ENCODE measurements at regions not wholly inside any gene's neighbourhood (a gene's known extent, or its start where the extent isn't known, plus 50 kb on each side); places are given as distances from the start of the nearest gene placed in this dataset.

- DNase-seq (no peak), ATAC-seq (ENCODE audit: insufficient read depth, low read depth) (no peak)
- H3K27me3 ChIP-seq (ENCODE audit: insufficient read depth, low read length, poor library complexity): no peaks in the 10 kb centered on the region
- no peak overlapping the region for H3K9ac ChIP-seq (ENCODE audit: low read depth, low read length)
- no peaks in the 10 kb centered on the region for H4K20me1 ChIP-seq (ENCODE audit: insufficient read depth, low read length)
- no peaks in the 10 kb centered on the region for H3K9me3 ChIP-seq (ENCODE audit: insufficient read depth, low read length, severe bottlenecking)
- no peak overlapping the region for H2AFZ ChIP-seq (ENCODE audit: low read depth, low read length)
- H3K4me2 ChIP-seq (ENCODE audit: insufficient read depth, low read length): no peak overlapping the region
- no peaks in the 10 kb centered on the region for H3K4me1 ChIP-seq (ENCODE audit: insufficient read depth, low read length)
- no peak overlapping the region for H3K4me3 ChIP-seq (ENCODE audit: low read depth in 1 of 2, low read length in 2 of 2)
- TF ChIP-seq EZH2 (IDR thresholded peaks at IDR 0.05; ENCODE audit: borderline replicate concordance, low read depth, low read length, severe bottlenecking) (no peak), CTCF (IDR thresholded peaks at IDR 0.05; ENCODE audit: borderline replicate concordance, extremely low read depth, low read length, poor library complexity, severe bottlenecking) (no peak)
- no peak overlapping the region for H3K27ac ChIP-seq (ENCODE audit: low read length)
- no peaks in the 10 kb centered on the region for H3K36me3 ChIP-seq (ENCODE audit: insufficient read depth, low read length)
- no peaks in the 10 kb centered on the region for H3K79me2 ChIP-seq (ENCODE audit: insufficient read depth, low read length)
These were observed 116.8 kb upstream of the JCAD start for GRCh38 chr10:30176182-30176581.

- no peaks in the 10 kb centered on the region for H4K20me1 ChIP-seq (ENCODE audit: insufficient read depth, low read length)
- no peaks in the 10 kb centered on the region for H3K27me3 ChIP-seq (ENCODE audit: insufficient read depth, low read length, poor library complexity)
- ATAC-seq (ENCODE audit: insufficient read depth, low read depth) (no peak), DNase-seq (no peak)
- H3K27ac ChIP-seq (ENCODE audit: low read length): no peak overlapping the region
- no peak for TF ChIP-seq EZH2 (IDR thresholded peaks at IDR 0.05; ENCODE audit: borderline replicate concordance, low read depth, low read length, severe bottlenecking)
- no peak overlapping the region for H3K4me3 ChIP-seq (ENCODE audit: low read depth in 1 of 2, low read length in 2 of 2)
- H3K4me1 ChIP-seq (ENCODE audit: insufficient read depth, low read length): no peaks in the 10 kb centered on the region
- H3K9ac ChIP-seq (ENCODE audit: low read depth, low read length): no peak overlapping the region
- no peak overlapping the region for H3K4me2 ChIP-seq (ENCODE audit: insufficient read depth, low read length)
- H3K9me3 ChIP-seq (ENCODE audit: insufficient read depth, low read length, severe bottlenecking): no peaks in the 10 kb centered on the region
- no peak overlapping the region for H2AFZ ChIP-seq (ENCODE audit: low read depth, low read length)
- no peaks in the 10 kb centered on the region for H3K36me3 ChIP-seq (ENCODE audit: insufficient read depth, low read length)
- no peaks in the 10 kb centered on the region for H3K79me2 ChIP-seq (ENCODE audit: insufficient read depth, low read length)
These were observed 113.3 kb upstream of the JCAD start for GRCh38 chr10:30172673-30173072.

GRCh38 chr10:30172091-30172490, 112.7 kb upstream of the JCAD start:
- ATAC-seq (ENCODE audit: insufficient read depth, low read depth) (no peak), DNase-seq (no peak)
- no peak overlapping the region for H3K27ac ChIP-seq (ENCODE audit: low read length)
- no peaks in the 10 kb centered on the region for H3K79me2 ChIP-seq (ENCODE audit: insufficient read depth, low read length)
- no peaks in the 10 kb centered on the region for H4K20me1 ChIP-seq (ENCODE audit: insufficient read depth, low read length)
- no peak overlapping the region for H3K4me3 ChIP-seq (ENCODE audit: low read depth in 1 of 2, low read length in 2 of 2)
- no peaks in the 10 kb centered on the region for H3K36me3 ChIP-seq (ENCODE audit: insufficient read depth, low read length)
- TF ChIP-seq EZH2 (IDR thresholded peaks at IDR 0.05; ENCODE audit: borderline replicate concordance, low read depth, low read length, severe bottlenecking) (no peak), CTCF (IDR thresholded peaks at IDR 0.05; ENCODE audit: borderline replicate concordance, extremely low read depth, low read length, poor library complexity, severe bottlenecking) (no peak)
- H3K4me2 ChIP-seq (ENCODE audit: insufficient read depth, low read length): no peak overlapping the region
- no peaks in the 10 kb centered on the region for H3K27me3 ChIP-seq (ENCODE audit: insufficient read depth, low read length, poor library complexity)
- H3K9me3 ChIP-seq (ENCODE audit: insufficient read depth, low read length, severe bottlenecking): no peaks in the 10 kb centered on the region
- H3K9ac ChIP-seq (ENCODE audit: low read depth, low read length): no peak overlapping the region
- H3K4me1 ChIP-seq (ENCODE audit: insufficient read depth, low read length): no peaks in the 10 kb centered on the region
- H2AFZ ChIP-seq (ENCODE audit: low read depth, low read length): no peak overlapping the region

- Histone ChIP-seq H3K4me1 (ENCODE audit: insufficient read depth, low read length) (no peaks in the 10 kb centered on the region), H3K4me2 (ENCODE audit: insufficient read depth, low read length) (no peak overlapping the region), H3K9ac (ENCODE audit: low read depth, low read length) (no peak overlapping the region), H3K79me2 (ENCODE audit: insufficient read depth, low read length) (no peaks in the 10 kb centered on the region), H3K4me3 (ENCODE audit: low read depth in 1 of 2, low read length in 2 of 2) (no peak overlapping the region), H3K36me3 (ENCODE audit: insufficient read depth, low read length) (no peaks in the 10 kb centered on the region), H4K20me1 (ENCODE audit: insufficient read depth, low read length) (no peaks in the 10 kb centered on the region), H3K27ac (ENCODE audit: low read length) (no peak overlapping the region), H3K27me3 (ENCODE audit: insufficient read depth, low read length, poor library complexity) (no peaks in the 10 kb centered on the region), H3K9me3 (ENCODE audit: insufficient read depth, low read length, severe bottlenecking) (no peaks in the 10 kb centered on the region), H2AFZ (ENCODE audit: low read depth, low read length) (no peak overlapping the region)
- TF ChIP-seq EZH2 (IDR thresholded peaks at IDR 0.05; ENCODE audit: borderline replicate concordance, low read depth, low read length, severe bottlenecking): no peak
- no peak for TF ChIP-seq CTCF (IDR thresholded peaks at IDR 0.05; ENCODE audit: borderline replicate concordance, extremely low read depth, low read length, poor library complexity, severe bottlenecking)
- DNase-seq (no peak), ATAC-seq (ENCODE audit: insufficient read depth, low read depth) (no peak)
These were observed 112.2 kb upstream of the JCAD start for GRCh38 chr10:30171601-30172000.
